ENCODE measurements at regions not wholly inside any gene's neighbourhood (a gene's known extent, or its start where the extent isn't known, plus 50 kb on each side); places are given as distances from the start of the nearest gene placed in this dataset.

DNA sequence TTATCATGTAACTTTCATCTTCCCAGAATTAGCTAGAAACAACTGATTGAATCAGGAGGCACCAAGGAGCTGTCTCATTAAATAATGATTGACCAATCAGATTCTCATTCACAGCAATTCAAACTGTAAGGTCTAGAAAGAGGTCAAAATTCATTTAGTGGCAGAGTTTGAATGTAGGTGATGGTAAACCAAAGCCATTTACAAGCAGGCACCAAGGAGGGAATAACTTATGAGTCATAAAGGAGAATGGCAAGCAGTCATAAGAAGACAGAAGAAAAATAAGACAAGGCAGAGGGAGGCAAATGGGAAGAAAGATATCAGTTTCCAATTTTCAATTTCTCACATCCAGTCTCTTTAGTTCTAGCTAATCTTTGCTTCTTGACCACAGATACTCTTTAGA lies 52.9 kb upstream of the DEFB112 start:
- no peak for DNase-seq

- DNase-seq = no peak
Observed at GRCh38 chr6:50110587-50110986, 60.9 kb upstream of the DEFB112 start.

GRCh38 chr6:50112981-50113857 lies 63.5 kb upstream of the DEFB112 start:
- DNase-seq = no peak

GRCh38 chr6:50116390-50116789 lies 66.7 kb upstream of the DEFB112 start:
- no peak for DNase-seq

- DNase-seq = no peak
Observed at GRCh38 chr6:50116797-50117542, 67.2 kb upstream of the DEFB112 start.

DNA sequence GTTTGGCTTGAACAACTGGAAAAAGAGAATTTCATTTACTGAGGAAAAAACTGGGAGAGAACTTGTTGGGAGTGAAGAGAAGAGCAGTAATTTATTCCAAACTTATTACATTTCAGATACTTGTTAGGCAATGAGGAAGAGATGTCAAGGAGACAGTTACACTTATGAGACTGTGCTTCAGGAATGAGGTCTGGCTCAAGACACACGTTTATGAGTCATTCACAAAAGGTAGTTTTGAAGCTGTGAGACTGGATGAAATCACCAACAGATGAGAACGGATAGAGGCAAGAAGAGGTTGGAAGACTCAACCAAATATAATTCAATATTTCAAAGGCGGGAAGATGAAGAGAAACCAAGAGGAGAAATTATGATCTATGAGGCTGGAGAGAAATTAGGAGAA lies 70.6 kb upstream of the DEFB112 start:
- no peak for DNase-seq

GRCh38 chr6:50123688-50124087 lies 74.0 kb upstream of the DEFB112 start:
- DNase-seq = no peak

GRCh38 chr6:50124572-50124971 lies 74.8 kb upstream of the DEFB112 start:
- no peak for DNase-seq

GRCh38 chr6:50128420-50129005 lies 78.8 kb upstream of the DEFB112 start:
- DNase-seq = peak in 1 of 2 donors; percentile 35

GRCh38 chr6:50135968-50136367 lies 86.2 kb upstream of the DEFB112 start:
- no peak for DNase-seq

GRCh38 chr6:50141100-50141499 lies 91.4 kb upstream of the DEFB112 start:
- DNase-seq = no peak

DNA sequence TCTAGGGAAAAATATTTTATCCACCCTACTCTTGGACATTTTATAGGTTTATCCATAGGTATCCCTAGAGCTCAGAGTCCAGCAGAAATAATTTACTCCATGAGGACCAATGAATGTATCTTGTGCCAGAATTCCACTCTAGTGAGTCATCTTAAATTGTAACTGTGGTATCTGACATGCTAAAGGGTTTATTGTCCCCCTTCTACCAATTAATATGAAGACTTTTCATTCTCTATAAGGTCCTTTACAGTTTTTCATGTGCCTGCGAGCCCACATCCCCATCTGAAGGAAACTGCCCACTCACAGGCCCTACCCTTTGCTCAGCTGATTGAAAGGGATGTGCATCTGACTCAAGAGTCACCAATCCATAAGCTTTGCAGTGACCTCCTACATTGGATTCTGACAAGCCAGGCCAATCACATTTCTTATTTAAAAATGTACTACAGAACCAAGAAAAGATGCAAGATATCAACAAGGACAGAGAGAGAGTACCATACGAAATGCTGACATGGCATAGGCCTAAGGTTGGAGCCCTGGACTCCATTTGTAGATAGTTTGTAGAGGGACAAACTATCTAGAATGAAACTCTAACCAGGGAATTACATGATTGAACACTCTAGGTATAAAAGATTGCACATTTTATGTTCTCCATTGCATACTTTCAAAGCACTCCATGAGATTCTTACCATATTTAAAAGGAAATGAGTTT lies 93.4 kb upstream of the DEFB112 start:
- DNase-seq = no peak

- DNase-seq = no peak
Observed at GRCh38 chr6:50145125-50145524, 95.4 kb upstream of the DEFB112 start.

DNA sequence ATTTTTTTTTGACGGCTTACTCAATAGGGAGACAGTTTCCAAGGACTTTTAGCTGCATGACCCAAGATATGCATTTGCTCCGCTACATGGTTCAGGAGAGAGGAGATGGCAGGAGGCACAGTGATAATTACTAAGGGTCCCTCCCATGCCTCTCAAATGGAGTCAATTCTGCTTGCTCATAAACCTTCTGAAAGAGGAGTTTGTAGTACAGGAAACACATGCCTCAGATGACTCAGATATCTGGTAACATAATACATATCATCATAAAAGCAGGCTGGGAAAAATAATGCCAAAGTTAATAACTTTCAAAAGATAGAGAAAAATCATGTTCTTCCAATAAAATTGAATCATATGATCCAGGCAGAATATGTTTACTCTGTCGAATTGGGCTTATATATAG lies 97.6 kb upstream of the DEFB112 start:
- no peak for DNase-seq

DNA sequence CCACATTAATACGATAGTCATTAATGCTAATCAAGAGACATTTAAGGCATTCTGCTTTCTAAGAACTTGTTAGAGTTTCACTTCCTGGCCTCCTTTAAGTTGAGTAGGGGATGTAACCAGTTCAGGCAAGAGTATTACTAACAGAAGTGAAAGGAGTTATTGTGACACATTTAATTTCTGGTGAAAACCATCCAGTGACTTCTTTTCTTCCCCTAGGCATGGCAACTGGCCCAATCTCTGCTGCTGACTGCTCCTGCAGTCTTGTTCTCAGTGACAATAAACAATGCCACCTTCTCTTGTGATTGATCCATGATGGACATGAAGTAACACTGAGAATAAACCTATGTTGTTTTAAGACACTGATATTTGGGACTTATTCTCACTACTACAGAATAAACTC lies 130.9 kb upstream of the DEFB112 start:
- DNase-seq = no peak

GRCh38 chr6:50185006-50185405 lies 135.3 kb upstream of the DEFB112 start:
- no peak for DNase-seq

- no peak for DNase-seq
Observed at GRCh38 chr6:50187351-50187921, 137.7 kb upstream of the DEFB112 start.

DNA sequence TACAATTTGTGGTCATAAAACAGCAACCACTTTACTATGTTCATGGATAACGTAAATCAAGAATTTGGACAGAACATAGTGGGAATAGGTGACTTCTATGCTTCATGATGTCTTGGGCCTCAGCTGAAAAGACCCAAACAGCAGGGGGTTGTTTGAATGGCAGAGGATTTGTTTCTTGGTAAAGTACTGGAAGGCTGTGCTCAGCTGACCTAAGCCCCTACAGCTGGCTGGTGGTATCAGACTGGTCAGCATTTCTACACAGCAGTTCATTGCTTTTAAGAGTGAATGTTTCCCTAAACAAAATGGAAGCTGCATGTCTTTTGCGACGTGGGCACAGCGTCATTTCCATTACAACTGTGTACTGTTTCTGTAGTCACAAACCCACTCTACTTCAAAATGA lies 148.5 kb upstream of the DEFB112 start:
- no peak for DNase-seq

GRCh38 chr6:50202766-50203165 lies 153.0 kb upstream of the DEFB112 start:
- DNase-seq = no peak

DNA sequence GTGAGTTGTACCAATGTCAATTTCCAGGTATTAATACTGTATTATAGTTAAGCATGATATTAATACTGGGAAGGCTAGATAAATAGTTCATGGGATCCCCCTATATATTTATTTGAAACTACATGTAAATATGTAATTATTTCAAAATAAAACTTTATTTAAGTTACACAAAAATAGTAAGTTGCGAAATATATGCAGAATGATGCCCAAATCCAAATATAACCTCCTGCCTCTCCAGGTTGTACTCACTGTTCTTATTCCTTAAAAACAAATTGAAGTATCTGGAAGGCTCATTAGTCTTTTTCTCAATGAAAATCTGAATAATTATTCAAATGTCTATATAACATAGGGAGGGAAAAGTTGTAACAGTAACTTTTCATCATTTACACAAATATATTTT lies 161.9 kb upstream of the DEFB112 start:
- DNase-seq = no peak

DNA sequence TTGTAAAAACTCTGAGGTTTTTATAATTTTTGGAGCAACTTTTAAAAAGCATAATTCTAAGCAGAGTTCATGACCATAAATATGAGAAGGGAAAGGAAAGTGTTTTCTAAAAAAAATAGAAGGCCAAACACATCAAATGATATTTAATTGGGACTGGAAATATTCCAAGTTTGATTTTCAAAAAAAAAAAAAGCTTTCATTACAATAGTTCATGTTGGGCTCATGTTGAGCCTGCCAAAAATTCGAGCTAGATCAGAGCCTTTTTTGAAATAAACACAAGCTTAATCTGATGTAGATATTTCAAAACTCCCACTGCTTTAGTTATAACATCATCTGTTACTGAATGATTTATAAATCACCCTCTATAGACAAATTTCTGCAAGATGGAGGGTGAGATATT lies 163.4 kb upstream of the DEFB112 start:
- DNase-seq = peak in 1 of 2 donors; percentile 10

GRCh38 chr6:50214937-50215336 lies 165.2 kb upstream of the DEFB112 start:
- no peak for DNase-seq

- no peak for DNase-seq
Observed at GRCh38 chr6:50217841-50218240, 168.1 kb upstream of the DEFB112 start.
